Pancreas (tissue), 10 donors: ENCODE measurements at regions not wholly inside any gene's neighbourhood (a gene's known extent, or its start where the extent isn't known, plus 50 kb on each side); places are given as distances from the start of the nearest gene placed in this dataset.

Experiments
- ATAC-seq, 4 donors: fragments of 200-7000 bp; cut with Tn5 transposase; one replicate each; pipeline versions ENCODE4 v1.8.0 to v1.9.1; 2020; ENCODE audit warnings: mild to moderate bottlenecking in 4 of 4, moderate library complexity in 4 of 4
- DNase-seq, 6 donors: peaks; one replicate each; pipeline ENCODE4 v3.0.0-alpha.2; 2020
- FAIRE-seq: peaks from 2 replicates; lab custom pipeline; 2012; peaks lifted over from hg19 to GRCh38; lab: Jason Lieb, UNC
- H3K27ac ChIP-seq, 4 donors: fragments of 200-600 bp; sonication (generic); 1 replicate in 3 of 4; 2 replicates in 1 of 4; pipeline versions ENCODE4 v1.5.0 to v1.8.0; 2020
- H3K27me3 ChIP-seq, 4 donors: fragments of 200-600 bp; one replicate each; pipeline ENCODE4 v1.8.0; 2021
- H3K36me3 ChIP-seq, 3 donors: fragments of 200-600 bp; sonication (generic) in 1 of 3; one replicate each; pipeline versions ENCODE4 v1.5.0 to v1.8.0; 2020 to 2021
- H3K4me1 ChIP-seq, 3 donors: fragments of 200-600 bp; one replicate each; pipeline ENCODE4 v1.8.0; 2021
- H3K4me3 ChIP-seq, 4 donors: fragments of 200-600 bp; sonication (generic) in 2 of 4; one replicate each; pipeline versions ENCODE4 v1.5.0 to v1.8.0; 2020 to 2021
- H3K9me3 ChIP-seq, 4 donors: fragments of 200-600 bp; one replicate each; pipeline ENCODE4 v1.8.0; 2021
- CTCF ChIP-seq, 4 donors: fragments of 200-600 bp; sonication (generic) in 3 of 4; IDR thresholded peaks; one replicate each; pipeline versions ENCODE4 v1.5.0 to v1.8.0; 2021; ENCODE audit warnings: antibody characterized with exemption in 4 of 4
- WGBS, 2 donors: extraction: QIAGEN DNeasy Blood & Tissue Kit; methylation state at CpG; one replicate each; pipeline ENCODE4 v1.1.7; 2013; 5-methylcytosine and 5-hydroxymethylcytosine counted together
- intact Hi-C, 3 donors: fragments of 100-400 bp; cut with DNase I; formaldehyde crosslinking; loops; one replicate each; pipeline versions ENCODE4 v1.11.1 to v1.14.2; 2022
- donor health status: healthy with polysubstance abuse.
- donor health status: DM: no; HTN: no; CAD: no; lungs with moderate emphysema.
- donor health status: DM: no; HTN: no; CAD: no.
- donor health status: control.
- donor health status: control.
- donor health status: Bipolar disorder and iron deficiency.
- donor health status: DM: yes; HTN: yes; CAD: no.
- donor health status: DM: no; HTN: no; CAD: no.
- donor health status: DM: no; HTN: no; CAD: no.
- donor health status: DM: yes; HTN: yes; CAD: no.

- no peak for FAIRE-seq
- TF ChIP-seq CTCF (IDR thresholded peaks at IDR 0.05): no peak
- no peak for DNase-seq
- WGBS, 2 donors: 38 to 55% methylated on average over 3 of the region's 3 CpGs
- intact Hi-C loops: no loop called here
- no peak for ATAC-seq
- Histone ChIP-seq H3K9me3 (no peaks in the 10 kb centered on the region), H3K27ac (no peak overlapping the region), H3K36me3 (no peaks in the 10 kb centered on the region), H3K27me3 (no peaks in the 10 kb centered on the region), H3K4me1 (no peaks in the 10 kb centered on the region), H3K4me3 (no peak overlapping the region)
These were observed 1364.4 kb upstream of the CDH9 start for GRCh38 chr5:28402590-28403301.

- Histone ChIP-seq H3K9me3 (no peaks in the 10 kb centered on the region), H3K4me1 (no peaks in the 10 kb centered on the region), H3K36me3 (no peaks in the 10 kb centered on the region), H3K4me3 (no peak overlapping the region), H3K27ac (no peak overlapping the region), H3K27me3 (no peaks in the 10 kb centered on the region)
- TF ChIP-seq CTCF (IDR thresholded peaks at IDR 0.05): no peak
- DNase-seq (no peak), FAIRE-seq (no peak), ATAC-seq (no peak)
- intact Hi-C loops: no loop called here
- WGBS, 2 donors: 65 to 73% methylated on average over 2 of the region's 2 CpGs
These were observed 1361.7 kb upstream of the CDH9 start for GRCh38 chr5:28400076-28400475.

- DNase-seq (no peak), FAIRE-seq (no peak)
These were observed 1360.8 kb upstream of the CDH9 start for GRCh38 chr5:28399211-28399610.

GRCh38 chr5:28398185-28398584, 1359.8 kb upstream of the CDH9 start:
- FAIRE-seq (no peak), ATAC-seq (no peak), DNase-seq (no peak)
- 35 to 44% methylated on average over 3 of the region's 3 CpGs for WGBS, 2 donors
- intact Hi-C loops: no loop called here
- TF ChIP-seq CTCF (IDR thresholded peaks at IDR 0.05): no peak
- Histone ChIP-seq H3K27ac (no peak overlapping the region), H3K4me3 (no peak overlapping the region), H3K27me3 (no peaks in the 10 kb centered on the region), H3K4me1 (no peaks in the 10 kb centered on the region), H3K36me3 (no peaks in the 10 kb centered on the region), H3K9me3 (no peaks in the 10 kb centered on the region)

More at GRCh38 chr5:28399211-28399610, 1360.8 kb upstream of the CDH9 start:
- H3K9me3 ChIP-seq: no peaks in the 10 kb centered on the region
- H3K4me3 ChIP-seq: no peak overlapping the region
- no peaks in the 10 kb centered on the region for H3K27me3 ChIP-seq
- intact Hi-C loops: no loop called here
- no peak for TF ChIP-seq CTCF (IDR thresholded peaks at IDR 0.05)
- no peaks in the 10 kb centered on the region for H3K4me1 ChIP-seq
- no peak for ATAC-seq
- no peaks in the 10 kb centered on the region for H3K36me3 ChIP-seq
- H3K27ac ChIP-seq: no peak overlapping the region

- no peak for FAIRE-seq
- DNase-seq: no peak
- no peaks in the 10 kb centered on the region for H3K36me3 ChIP-seq
- H3K4me3 ChIP-seq: no peak overlapping the region
- H3K4me1 ChIP-seq: no peaks in the 10 kb centered on the region
- H3K9me3 ChIP-seq: no peaks in the 10 kb centered on the region
- intact Hi-C loops: no loop called here
- TF ChIP-seq CTCF (IDR thresholded peaks at IDR 0.05): no peak
- no peaks in the 10 kb centered on the region for H3K27me3 ChIP-seq
- WGBS, 2 donors: 6 to 15% methylated on average over 4 of the region's 4 CpGs
- H3K27ac ChIP-seq: no peak overlapping the region
- ATAC-seq: no peak
These were observed 1359.1 kb upstream of the CDH9 start for GRCh38 chr5:28397502-28397941.
